ENCODE measurements at regions not wholly inside any gene's neighbourhood (a gene's known extent, or its start where the extent isn't known, plus 50 kb on each side); places are given as distances from the start of the nearest gene placed in this dataset.

DNA sequence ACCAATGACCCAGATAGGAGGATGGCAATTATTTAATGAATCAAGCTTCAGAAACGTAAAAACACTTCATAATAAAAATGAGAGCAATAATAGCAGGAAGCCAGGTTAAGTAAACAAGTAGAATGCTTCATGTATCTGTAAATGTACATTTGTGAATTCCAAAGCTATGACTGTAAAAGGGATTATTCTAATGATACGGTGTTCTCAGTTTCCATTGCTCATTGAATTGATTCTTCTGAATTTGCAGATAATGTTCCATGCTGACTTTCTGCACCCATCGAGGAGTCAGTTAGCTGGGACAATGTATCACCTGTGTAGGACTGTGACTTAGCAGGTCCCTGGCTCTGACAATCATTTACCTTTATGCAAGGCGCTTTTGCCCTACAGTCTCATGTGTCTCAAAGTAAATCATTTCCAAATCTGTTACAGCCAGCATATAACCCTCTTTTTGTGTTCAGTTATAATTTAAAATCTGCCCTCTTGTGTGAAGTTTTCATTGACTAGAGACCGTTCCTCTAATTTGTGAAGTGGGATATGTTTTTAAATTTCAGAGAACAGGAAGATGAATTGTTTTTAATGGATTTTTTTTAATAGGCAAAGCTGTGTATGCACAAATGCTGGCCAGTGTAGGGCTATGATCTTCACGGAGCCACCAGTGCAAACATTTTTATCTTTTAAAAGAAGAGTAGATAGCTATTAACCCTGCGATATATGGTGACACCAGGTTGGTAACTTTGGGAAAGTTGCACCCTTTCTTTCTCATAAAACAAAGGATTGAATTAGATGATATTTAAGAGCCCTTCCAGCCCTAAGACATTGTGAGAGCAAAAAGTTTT is 267.1 kb downstream of the KLF5 start:
- TF ChIP-seq CTCF (IDR thresholded peaks at IDR 0.05; ENCODE audit: insufficient read depth, low read depth, low read length), result no peak
- no peaks in the 10 kb centered on the region for H3K36me3 ChIP-seq (ENCODE audit: control insufficient read depth, insufficient read depth, low read length)
- no peaks in the 10 kb centered on the region; the same call in 1 of the 2 replicates for H3K27me3 ChIP-seq (ENCODE audit: control insufficient read depth, insufficient read depth, low read length)
- ChIA-PET CTCF (interaction anchor here (0.9 to 1.2 kb wide), 2 partner anchors 9 to 20 kb away, joined by 3 read pairs; no protein-coding TSS in a partner anchor), POLR2A (no interaction called here)
- H3K4me3 ChIP-seq (ENCODE audit: low read depth, low read length), result no peak overlapping the region
- DNase-seq (ENCODE audit: low read depth), result no peak

- CTCF ChIA-PET, result interaction anchor here (1.2 kb wide), 1 partner anchor 19 kb away, joined by 3 read pairs; no protein-coding TSS in a partner anchor
- no peak for TF ChIP-seq CTCF (IDR thresholded peaks at IDR 0.05; ENCODE audit: insufficient read depth, low read depth, low read length)
- POLR2A ChIA-PET, result no interaction called here
Observed at GRCh38 chr13:73324842-73325722, 266.3 kb downstream of the KLF5 start.

GRCh38 chr13:73323615-73324014 is 264.8 kb downstream of the KLF5 start:
- H3K4me3 ChIP-seq (ENCODE audit: low read depth, low read length), result no peak overlapping the region
- H3K27me3 ChIP-seq (ENCODE audit: control insufficient read depth, insufficient read depth, low read length), result no peaks in the 10 kb centered on the region; the same call in 1 of the 2 replicates
- ChIA-PET POLR2A (no interaction called here), CTCF (no interaction called here)
- no peak for TF ChIP-seq CTCF (IDR thresholded peaks at IDR 0.05; ENCODE audit: insufficient read depth, low read depth, low read length)
- no peak for DNase-seq (ENCODE audit: low read depth)
- no peaks in the 10 kb centered on the region for H3K36me3 ChIP-seq (ENCODE audit: control insufficient read depth, insufficient read depth, low read length)

More at GRCh38 chr13:73324842-73325722, 266.3 kb downstream of the KLF5 start:
- no peak for DNase-seq (ENCODE audit: low read depth)
- Histone ChIP-seq H3K4me3 (ENCODE audit: low read depth, low read length) (no peak overlapping the region), H3K36me3 (ENCODE audit: control insufficient read depth, insufficient read depth, low read length) (no peaks in the 10 kb centered on the region), H3K27me3 (ENCODE audit: control insufficient read depth, insufficient read depth, low read length) (no peaks in the 10 kb centered on the region; the same call in 1 of the 2 replicates)

- no peak overlapping the region for H3K4me3 ChIP-seq (ENCODE audit: low read depth, low read length)
- H3K36me3 ChIP-seq (ENCODE audit: control insufficient read depth, insufficient read depth, low read length), result no peaks in the 10 kb centered on the region
- no peak for TF ChIP-seq CTCF (IDR thresholded peaks at IDR 0.05; ENCODE audit: insufficient read depth, low read depth, low read length)
- ChIA-PET CTCF (no interaction called here), POLR2A (no interaction called here)
- DNase-seq (ENCODE audit: low read depth), result no peak
- H3K27me3 ChIP-seq (ENCODE audit: control insufficient read depth, insufficient read depth, low read length), result no peaks in the 10 kb centered on the region; the same call in 1 of the 2 replicates
Observed at GRCh38 chr13:73321043-73321442, 262.2 kb downstream of the KLF5 start.

GRCh38 chr13:73317140-73317539 is 258.3 kb downstream of the KLF5 start:
- Histone ChIP-seq H3K27me3 (ENCODE audit: control insufficient read depth, insufficient read depth, low read length) (no peaks in the 10 kb centered on the region), H3K36me3 (ENCODE audit: control insufficient read depth, insufficient read depth, low read length) (no peaks in the 10 kb centered on the region), H3K4me3 (ENCODE audit: low read depth, low read length) (no peak overlapping the region)
- CTCF ChIA-PET, result interaction anchor here (1.8 kb wide), 1 partner anchor 9 kb away, joined by 3 read pairs; no protein-coding TSS in a partner anchor
- POLR2A ChIA-PET, result no interaction called here
- TF ChIP-seq CTCF (IDR thresholded peaks at IDR 0.05; ENCODE audit: insufficient read depth, low read depth, low read length), result no peak
- no peak for DNase-seq (ENCODE audit: low read depth)
